ENCODE measurements at regions not wholly inside any gene's neighbourhood (a gene's known extent, or its start where the extent isn't known, plus 50 kb on each side); places are given as distances from the start of the nearest gene placed in this dataset.

DNA sequence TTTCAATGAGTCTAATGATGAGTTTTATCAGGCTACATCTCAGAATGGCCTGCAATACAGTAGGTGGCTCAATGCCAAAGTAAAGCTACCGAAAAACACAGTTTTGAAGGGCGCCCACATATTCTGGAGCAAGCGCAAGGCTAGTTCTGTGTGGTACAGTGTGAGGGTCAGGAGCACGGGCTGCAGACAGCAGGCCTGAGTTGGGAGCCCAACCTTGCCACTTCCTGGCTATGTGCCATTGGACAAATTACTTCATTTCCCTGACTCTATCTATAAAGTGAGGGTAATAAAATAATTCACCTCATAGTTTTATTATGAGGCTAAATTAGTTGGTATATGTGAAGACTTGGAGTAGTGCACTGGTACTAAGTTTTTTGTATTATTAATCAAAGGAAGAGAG lies 150.7 kb downstream of the OPN5 start:
- DNase-seq (ENCODE audit: low read depth): no peak

DNA sequence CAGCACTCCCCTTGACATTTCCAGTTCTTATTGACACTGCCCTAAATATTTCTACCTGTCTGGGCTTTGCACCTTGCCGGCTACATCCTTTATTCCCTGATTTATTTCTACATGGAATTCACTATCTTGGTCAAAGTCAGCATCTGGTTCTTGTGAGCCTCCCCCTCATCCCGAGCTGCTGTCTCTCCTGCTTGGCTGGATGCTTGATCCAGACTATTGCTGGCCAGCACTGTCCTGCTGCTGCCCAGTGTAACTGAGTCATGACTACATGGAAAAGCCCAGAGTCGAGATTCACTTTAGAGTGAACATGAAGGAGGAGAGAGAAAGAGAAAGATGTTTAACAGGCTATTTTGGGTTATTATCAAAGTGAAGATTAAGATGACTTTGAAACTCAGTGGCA lies 142.2 kb downstream of the OPN5 start:
- no peak for DNase-seq (ENCODE audit: low read depth)

DNA sequence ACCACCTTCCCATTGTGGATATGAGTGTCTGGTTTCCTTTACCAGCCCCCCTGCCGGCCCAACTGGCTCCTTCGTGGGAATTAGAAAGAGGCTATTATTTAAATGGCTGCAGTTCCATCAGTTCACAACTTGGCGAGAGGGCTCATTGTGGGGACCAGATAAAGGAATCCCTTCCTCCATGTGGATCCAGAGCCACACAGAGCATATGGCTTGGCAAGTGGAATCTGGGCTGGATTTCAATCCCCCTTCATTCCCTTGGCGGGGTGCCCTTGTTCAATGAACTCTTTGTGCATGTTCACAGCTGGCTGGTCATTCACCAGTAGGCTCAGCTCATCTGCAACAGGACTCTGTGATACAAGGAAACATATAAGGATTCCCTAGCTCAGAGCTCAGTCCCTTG lies 140.6 kb downstream of the OPN5 start:
- no peak for DNase-seq (ENCODE audit: low read depth)

DNA sequence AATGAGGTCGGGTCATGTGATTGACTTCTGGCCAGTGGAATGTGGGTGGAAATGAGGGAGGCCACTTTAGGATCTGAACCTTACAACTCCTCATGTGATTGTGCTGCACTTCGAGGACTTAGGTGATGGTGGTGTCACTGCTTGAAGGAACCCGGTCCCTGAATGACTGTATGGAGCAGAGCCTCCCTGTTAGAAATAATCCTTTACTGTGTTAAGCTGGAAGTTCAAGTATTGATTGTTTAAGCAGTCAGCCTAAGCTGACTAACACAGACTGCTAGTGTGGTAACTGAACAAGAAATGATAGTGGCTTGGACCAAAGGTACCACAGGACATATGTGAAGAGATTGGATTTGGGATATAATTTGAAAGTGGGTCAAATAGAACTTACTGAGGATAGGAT lies 138.0 kb downstream of the OPN5 start:
- no peak for DNase-seq (ENCODE audit: low read depth)

DNA sequence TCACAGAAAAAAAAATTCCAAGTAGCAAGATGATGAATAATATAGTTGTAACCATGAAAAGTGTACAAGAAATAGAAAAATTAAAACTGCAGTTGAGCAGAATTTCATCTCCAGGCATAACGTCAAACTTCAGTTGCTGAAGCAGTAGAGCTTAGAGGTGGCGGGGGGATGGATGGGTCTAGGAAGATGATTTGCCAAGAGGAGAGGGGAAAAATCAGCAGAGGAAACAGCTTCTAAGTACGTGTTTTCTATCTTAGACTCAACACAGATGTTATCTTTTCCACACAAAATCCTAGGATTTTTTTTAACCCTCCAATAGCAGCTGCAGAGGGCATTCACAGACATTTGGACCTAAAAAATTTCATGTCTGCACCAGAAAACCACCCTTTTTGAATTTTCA lies 136.0 kb downstream of the OPN5 start:
- no peak for DNase-seq (ENCODE audit: low read depth)

- no peak for DNase-seq (ENCODE audit: low read depth)
Observed at GRCh38 chr6:47917202-47917601, 135.4 kb downstream of the OPN5 start.

DNA sequence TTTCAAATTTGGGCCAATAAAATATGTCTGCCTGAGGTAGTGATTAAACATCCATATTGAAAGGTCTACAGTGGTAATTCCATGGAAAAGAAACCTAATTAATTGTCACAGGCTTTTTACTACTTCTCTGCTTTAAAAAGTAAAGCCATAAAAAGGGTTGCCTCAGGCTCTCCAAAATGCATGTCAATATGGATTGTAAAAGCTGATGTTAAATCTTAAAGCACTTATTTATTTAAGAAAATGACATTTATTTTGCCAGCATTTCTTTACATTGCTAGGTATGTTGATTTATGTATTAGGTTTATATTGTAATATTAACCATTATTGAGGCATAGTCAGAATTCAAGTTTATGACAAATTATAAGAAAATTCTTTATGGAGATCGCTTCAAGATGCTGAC lies 133.2 kb downstream of the OPN5 start:
- no peak for DNase-seq (ENCODE audit: low read depth)

GRCh38 chr6:47908271-47908670 lies 126.4 kb downstream of the OPN5 start:
- DNase-seq (ENCODE audit: low read depth): no peak

GRCh38 chr6:47905717-47906116 lies 123.9 kb downstream of the OPN5 start:
- DNase-seq (ENCODE audit: low read depth): no peak

GRCh38 chr6:47897247-47897646 lies 115.4 kb downstream of the OPN5 start:
- DNase-seq (ENCODE audit: low read depth): peak; percentile 36

- DNase-seq (ENCODE audit: low read depth): no peak
Observed at GRCh38 chr6:47890326-47890875, 108.6 kb downstream of the OPN5 start.

GRCh38 chr6:47879015-47879414 lies 97.2 kb downstream of the OPN5 start:
- no peak for DNase-seq (ENCODE audit: low read depth)
